OCI-LY3 (cell line): ENCODE measurements at regions not wholly inside any gene's neighbourhood (a gene's known extent, or its start where the extent isn't known, plus 50 kb on each side); places are given as distances from the start of the nearest gene placed in this dataset.
"Not testable (repeated sequence)": the region's sequence is repeated elsewhere in the genome, so short reads cannot be mapped to it uniquely, and the experiment has no call there.

Experiments used
- H2AFZ ChIP-seq: fragments of 200-600, 300-600 bp; shearing (Covaris generic); 2 replicates; pipeline ENCODE4 v1.6.0; 2014; ENCODE audit warnings: antibody characterized with exemption, low read depth, low read length
- H3K27ac ChIP-seq: fragments of 200-600, 300-600 bp; sonication (generic); 2 replicates; pipeline ENCODE4 v1.5.1; 2014; ENCODE audit warnings: mild to moderate bottlenecking, low read length, moderate library complexity, mixed read lengths
- H3K27me3 ChIP-seq: fragments of 200-600, 300-600 bp; sonication (generic); 2 replicates; pipeline ENCODE4 v1.6.1; 2014; ENCODE audit warnings: low read depth, low read length, mixed read lengths
- H3K36me3 ChIP-seq: fragments of 200-600, 300-600 bp; sonication (generic); replicated peaks from 2 replicates; pipeline ENCODE3; 2014; ENCODE audit warnings: low read depth, low read length, mixed read lengths
- H3K4me1 ChIP-seq: fragments of 300-600, 200-600 bp; sonication (generic); 2 replicates; pipeline ENCODE4 v1.6.1; 2014; ENCODE audit warnings: low read length, mixed read lengths
- H3K4me2 ChIP-seq: fragments of 200-600, 300-600 bp; sonication (generic); 2 replicates; pipeline ENCODE4 v1.6.1; 2014; ENCODE audit warnings: low read length, mixed read lengths
- H3K4me3 ChIP-seq: fragments of 300-600, 200-600 bp; sonication (generic); 2 replicates; pipeline ENCODE4 v1.5.1; 2014; ENCODE audit warnings: antibody characterized with exemption, mild to moderate bottlenecking, low read length, moderate library complexity
- H3K79me2 ChIP-seq: fragments of 300-600, 200-600 bp; shearing (Covaris generic); 2 replicates; pipeline ENCODE4 v1.6.1; 2014; ENCODE audit warnings: mild to moderate bottlenecking, low read length, mixed read lengths
- H3K9ac ChIP-seq: fragments of 300-600, 200-600 bp; shearing (Covaris generic); 2 replicates; pipeline ENCODE4 v1.6.0; 2014; ENCODE audit warnings: mild to moderate bottlenecking, low read length, moderate library complexity
- H3K9me3 ChIP-seq: fragments of 200-600, 300-600 bp; shearing (Covaris generic); 2 replicates; pipeline ENCODE4 v1.6.1; 2014; ENCODE audit warnings: low read length, mixed read lengths; ENCODE audit not compliant: insufficient read depth
- H4K20me1 ChIP-seq: fragments of 200-600, 300-600 bp; sonication (generic); 2 replicates; pipeline ENCODE4 v1.6.1; 2016; ENCODE audit warnings: low read length, mixed read lengths; ENCODE audit not compliant: insufficient read depth
- EZH2phosphoT487 ChIP-seq: fragments of 200-600 bp; shearing (Covaris generic); IDR thresholded peaks from 2 replicates; pipeline ENCODE4 v1.6.1; 2018; ENCODE audit warnings: antibody characterized with exemption, mixed run types, low read depth
- TF ChIP-seq, protein P1 (sequence below): fragments of 200-600, 300-600 bp; sonication (generic); IDR thresholded peaks from 2 replicates; pipeline ENCODE4 v1.5.1; 2014; ENCODE audit warnings: antibody characterized with exemption, low read length, low read depth

DNA sequence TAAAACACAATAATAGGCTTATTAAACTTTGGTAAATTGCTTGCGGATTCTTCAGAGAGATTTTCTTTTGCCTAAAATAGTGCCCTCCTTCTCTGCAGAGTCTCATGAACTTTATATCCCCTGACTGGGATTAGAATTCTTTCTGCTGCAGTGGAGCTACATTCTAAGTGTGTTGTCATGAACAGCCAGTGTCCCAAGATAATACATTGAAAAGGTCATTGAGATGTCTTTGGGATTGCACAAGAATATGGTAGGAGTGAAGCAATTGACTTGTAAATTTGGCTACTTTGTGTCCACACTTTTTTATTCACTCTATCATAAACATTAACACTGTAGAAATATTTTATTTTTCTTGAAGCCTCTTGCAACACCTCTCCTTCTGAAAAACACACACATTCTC is 604.5 kb downstream of the GABRG2 start:
- Histone ChIP-seq H3K4me2 (no peak overlapping the region), H2AFZ (no peak overlapping the region), H4K20me1 (no peaks in the 10 kb centered on the region), H3K9ac (no peak overlapping the region), H3K36me3 (no peaks in the 10 kb centered on the region), H3K4me3 (no peak overlapping the region), H3K4me1 (no peaks in the 10 kb centered on the region), H3K27me3 (no peaks in the 10 kb centered on the region), H3K79me2 (no peaks in the 10 kb centered on the region), H3K9me3 (no peaks in the 10 kb centered on the region), H3K27ac (no peak overlapping the region)
- no peak for TF ChIP-seq EZH2phosphoT487
- TF ChIP-seq, protein P1, sequence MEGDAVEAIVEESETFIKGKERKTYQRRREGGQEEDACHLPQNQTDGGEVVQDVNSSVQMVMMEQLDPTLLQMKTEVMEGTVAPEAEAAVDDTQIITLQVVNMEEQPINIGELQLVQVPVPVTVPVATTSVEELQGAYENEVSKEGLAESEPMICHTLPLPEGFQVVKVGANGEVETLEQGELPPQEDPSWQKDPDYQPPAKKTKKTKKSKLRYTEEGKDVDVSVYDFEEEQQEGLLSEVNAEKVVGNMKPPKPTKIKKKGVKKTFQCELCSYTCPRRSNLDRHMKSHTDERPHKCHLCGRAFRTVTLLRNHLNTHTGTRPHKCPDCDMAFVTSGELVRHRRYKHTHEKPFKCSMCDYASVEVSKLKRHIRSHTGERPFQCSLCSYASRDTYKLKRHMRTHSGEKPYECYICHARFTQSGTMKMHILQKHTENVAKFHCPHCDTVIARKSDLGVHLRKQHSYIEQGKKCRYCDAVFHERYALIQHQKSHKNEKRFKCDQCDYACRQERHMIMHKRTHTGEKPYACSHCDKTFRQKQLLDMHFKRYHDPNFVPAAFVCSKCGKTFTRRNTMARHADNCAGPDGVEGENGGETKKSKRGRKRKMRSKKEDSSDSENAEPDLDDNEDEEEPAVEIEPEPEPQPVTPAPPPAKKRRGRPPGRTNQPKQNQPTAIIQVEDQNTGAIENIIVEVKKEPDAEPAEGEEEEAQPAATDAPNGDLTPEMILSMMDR: no peak

DNA sequence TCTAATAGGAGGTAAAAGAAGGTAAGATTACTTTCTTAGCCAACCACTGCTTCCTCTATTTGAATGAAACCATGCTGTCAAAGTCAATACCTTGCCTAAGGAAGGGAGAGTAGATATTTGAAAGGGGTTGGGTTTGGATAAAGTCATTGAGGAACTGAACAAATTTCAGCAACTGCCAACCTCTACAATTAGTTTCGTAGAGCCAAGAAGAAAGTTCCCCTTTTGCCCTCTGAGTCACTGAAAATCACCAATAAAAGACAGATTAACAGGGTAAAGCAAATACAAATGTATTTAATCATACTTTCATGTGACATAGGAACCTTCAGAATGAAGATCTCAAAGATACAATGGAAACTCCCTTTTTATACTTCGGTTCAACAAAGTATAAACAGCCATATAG is 615.7 kb downstream of the GABRG2 start:
- TF ChIP-seq EZH2phosphoT487: no peak
- TF ChIP-seq, protein P1: no peak
- peaks cover 8% of the 10 kb centered on the region; the same call in 1 of the 2 replicates for H3K9me3 ChIP-seq
- H3K27me3 ChIP-seq: no peaks in the 10 kb centered on the region
- peaks cover 35% of the 10 kb centered on the region for H3K4me1 ChIP-seq
- H3K9ac ChIP-seq: peak overlapping the region; percentile 27; the same call in 1 of the 2 replicates
- 0 out of 2 replicates have a peak overlapping the region, but pooled peaks have one; percentile 40 for H2AFZ ChIP-seq
- H3K4me3 ChIP-seq: peak overlapping the region; percentile 21
- H4K20me1 ChIP-seq: no peaks in the 10 kb centered on the region
- peak overlapping the region; percentile 88 for H3K27ac ChIP-seq
- no peaks in the 10 kb centered on the region for H3K36me3 ChIP-seq
- H3K4me2 ChIP-seq: peak overlapping the region; percentile 44
- H3K79me2 ChIP-seq: no peaks in the 10 kb centered on the region

DNA sequence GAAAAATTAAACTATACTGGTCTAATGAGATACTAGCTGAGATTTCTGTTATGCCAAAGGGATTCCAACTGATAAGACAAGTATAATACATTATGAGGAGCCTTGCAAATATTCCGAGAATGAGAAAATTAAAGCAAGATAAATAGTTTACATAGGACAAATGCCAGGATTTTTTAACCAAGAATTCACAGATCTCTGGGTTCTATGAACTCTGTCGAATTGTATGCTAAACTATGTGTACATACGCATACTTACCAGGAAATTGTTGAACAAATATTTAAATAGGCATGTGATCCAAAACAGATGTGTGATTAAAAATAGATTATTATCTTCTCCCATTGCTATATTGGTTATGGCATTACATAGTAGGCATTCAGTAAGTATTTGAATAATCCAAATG is 616.6 kb downstream of the GABRG2 start:
- no peaks in the 10 kb centered on the region for H3K36me3 ChIP-seq
- peak overlapping the region; percentile 21; the same call in 1 of the 2 replicates for H3K4me3 ChIP-seq
- H3K9ac ChIP-seq: peak overlapping the region; percentile 27; the same call in 1 of the 2 replicates
- peak overlapping the region; percentile 88 for H3K27ac ChIP-seq
- no peaks in the 10 kb centered on the region for H4K20me1 ChIP-seq
- no peak for TF ChIP-seq EZH2phosphoT487
- TF ChIP-seq, protein P1: no peak
- H3K4me1 ChIP-seq: peaks cover 35% of the 10 kb centered on the region
- H3K4me2 ChIP-seq: peak overlapping the region; percentile 44
- no peak overlapping the region for H2AFZ ChIP-seq
- H3K79me2 ChIP-seq: no peaks in the 10 kb centered on the region
- no peaks in the 10 kb centered on the region for H3K27me3 ChIP-seq
- H3K9me3 ChIP-seq: peaks cover 8% of the 10 kb centered on the region; the same call in 1 of the 2 replicates

DNA sequence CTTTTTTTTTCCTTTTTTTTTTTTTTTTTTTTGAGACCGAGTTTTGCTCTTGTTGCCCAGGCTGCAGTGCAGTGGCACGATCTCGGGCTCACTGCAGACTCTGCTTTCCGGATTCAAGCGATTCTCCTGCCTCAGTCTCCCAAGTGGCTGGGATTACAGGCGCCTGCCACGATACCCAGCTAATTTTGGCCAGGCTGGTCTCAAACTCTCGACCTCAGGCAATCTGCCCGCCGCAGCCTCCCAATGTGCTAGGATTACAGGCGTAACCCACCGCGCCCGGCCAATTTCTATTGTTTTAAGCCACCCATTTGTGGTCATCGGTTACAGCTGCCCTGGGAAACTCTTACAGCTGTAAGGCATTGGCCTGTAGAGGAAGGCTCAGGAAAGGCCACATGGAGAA is 617.7 kb downstream of the GABRG2 start:
- Histone ChIP-seq H3K4me3 (no peak overlapping the region), H3K9me3 (peaks cover 8% of the 10 kb centered on the region; the same call in 1 of the 2 replicates), H3K4me1 (peaks cover 35% of the 10 kb centered on the region), H3K36me3 (no peaks in the 10 kb centered on the region), H3K9ac (no peak overlapping the region), H3K27me3 (no peaks in the 10 kb centered on the region), H2AFZ (no peak overlapping the region), H3K4me2 (no peak overlapping the region), H4K20me1 (no peaks in the 10 kb centered on the region), H3K79me2 (no peaks in the 10 kb centered on the region), H3K27ac (no peak overlapping the region)
- TF ChIP-seq, protein P1: no peak

DNA sequence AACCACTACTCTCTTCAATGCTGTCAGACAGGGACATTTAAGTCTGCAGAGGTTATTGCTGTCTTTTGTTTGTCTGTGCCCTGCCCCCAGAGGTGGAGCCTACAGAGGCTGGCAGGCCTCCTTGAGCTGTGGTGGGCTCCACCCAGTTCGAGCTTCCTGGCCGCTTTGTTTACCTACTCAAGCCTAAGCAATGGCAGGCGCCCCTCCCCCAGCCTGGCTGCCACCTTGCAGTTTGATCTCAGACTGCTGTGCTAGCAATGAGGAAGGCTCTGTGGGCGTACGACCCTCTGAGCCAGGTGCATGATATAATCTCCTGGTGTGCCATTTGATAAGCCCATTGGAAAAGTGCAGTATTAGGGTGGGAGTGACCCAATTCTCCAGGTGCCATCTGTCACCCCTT is 628.7 kb downstream of the GABRG2 start:
- not testable (repeated sequence) for H3K4me2 ChIP-seq, H3K9me3 ChIP-seq, H3K36me3 ChIP-seq, H3K27ac ChIP-seq, H3K9ac ChIP-seq, H3K4me1 ChIP-seq, H3K4me3 ChIP-seq, H3K27me3 ChIP-seq, H2AFZ ChIP-seq, H3K79me2 ChIP-seq, H4K20me1 ChIP-seq
